GM12865 (cell line): ENCODE measurements at regions not wholly inside any gene's neighbourhood (a gene's known extent, or its start where the extent isn't known, plus 50 kb on each side); places are given as distances from the start of the nearest gene placed in this dataset.

Experiments
- DNase-seq: peaks from one replicate; pipeline ENCODE4 v3.0.0; 2010; ENCODE audit warnings: low read depth
- H3K4me3 ChIP-seq: 2 replicates; pipeline ENCODE4 v1.5.1; 2011; ENCODE audit warnings: mild to moderate bottlenecking, low read depth, low read length, control low read depth
- TF ChIP-seq, protein P1 (sequence below): IDR thresholded peaks from 2 replicates; pipeline ENCODE4 v1.5.1; 2011; ENCODE audit warnings: low read length, control low read depth, low read depth, inconsistent platforms; ENCODE audit not compliant: insufficient read depth; ENCODE audit errors: missing control alignments

DNA sequence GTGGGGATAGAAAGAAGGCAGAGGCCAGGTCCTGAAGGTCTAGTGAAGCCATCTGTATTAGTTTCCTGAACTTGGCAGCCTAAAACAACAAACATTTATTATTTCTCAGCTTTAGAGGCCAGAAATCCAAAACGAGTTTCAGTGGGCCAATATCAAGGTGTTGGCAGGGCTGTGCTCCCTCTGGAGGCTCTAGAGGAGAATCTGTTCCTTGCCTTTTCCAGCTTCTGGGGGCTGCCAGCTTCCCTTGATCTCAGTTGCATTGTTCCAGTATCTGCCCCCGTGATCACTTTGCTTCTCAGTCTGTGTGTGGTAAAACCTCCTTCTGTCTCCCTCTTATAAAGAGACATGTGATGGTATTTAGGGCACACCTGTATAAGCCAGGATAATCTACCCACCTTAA, 82.4 kb downstream of the MAFB start:
- DNase-seq = no peak
- no peak overlapping the region for H3K4me3 ChIP-seq
- TF ChIP-seq, protein P1, sequence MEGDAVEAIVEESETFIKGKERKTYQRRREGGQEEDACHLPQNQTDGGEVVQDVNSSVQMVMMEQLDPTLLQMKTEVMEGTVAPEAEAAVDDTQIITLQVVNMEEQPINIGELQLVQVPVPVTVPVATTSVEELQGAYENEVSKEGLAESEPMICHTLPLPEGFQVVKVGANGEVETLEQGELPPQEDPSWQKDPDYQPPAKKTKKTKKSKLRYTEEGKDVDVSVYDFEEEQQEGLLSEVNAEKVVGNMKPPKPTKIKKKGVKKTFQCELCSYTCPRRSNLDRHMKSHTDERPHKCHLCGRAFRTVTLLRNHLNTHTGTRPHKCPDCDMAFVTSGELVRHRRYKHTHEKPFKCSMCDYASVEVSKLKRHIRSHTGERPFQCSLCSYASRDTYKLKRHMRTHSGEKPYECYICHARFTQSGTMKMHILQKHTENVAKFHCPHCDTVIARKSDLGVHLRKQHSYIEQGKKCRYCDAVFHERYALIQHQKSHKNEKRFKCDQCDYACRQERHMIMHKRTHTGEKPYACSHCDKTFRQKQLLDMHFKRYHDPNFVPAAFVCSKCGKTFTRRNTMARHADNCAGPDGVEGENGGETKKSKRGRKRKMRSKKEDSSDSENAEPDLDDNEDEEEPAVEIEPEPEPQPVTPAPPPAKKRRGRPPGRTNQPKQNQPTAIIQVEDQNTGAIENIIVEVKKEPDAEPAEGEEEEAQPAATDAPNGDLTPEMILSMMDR = no peak

DNA sequence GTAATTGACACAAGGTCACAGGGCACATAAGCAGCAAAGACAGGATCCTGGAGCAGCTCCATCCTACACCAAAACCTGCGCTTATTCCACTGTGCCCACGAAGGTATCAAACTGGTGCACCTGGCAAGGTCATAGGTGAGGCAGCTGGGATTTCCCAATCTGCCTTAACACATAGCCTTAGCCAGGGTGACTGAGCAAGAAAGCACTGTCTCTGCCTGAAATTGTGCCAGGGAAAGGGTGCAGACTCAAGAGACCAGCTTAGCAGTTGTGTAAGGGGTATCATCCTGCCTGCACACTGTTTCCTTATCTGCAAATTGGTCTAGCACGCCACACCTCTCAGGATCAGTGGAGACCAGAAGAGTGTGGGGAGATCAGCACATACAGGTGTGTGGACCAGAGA, 82.8 kb downstream of the MAFB start:
- H3K4me3 ChIP-seq = no peak overlapping the region
- TF ChIP-seq, protein P1 = no peak
- DNase-seq = no peak

DNA sequence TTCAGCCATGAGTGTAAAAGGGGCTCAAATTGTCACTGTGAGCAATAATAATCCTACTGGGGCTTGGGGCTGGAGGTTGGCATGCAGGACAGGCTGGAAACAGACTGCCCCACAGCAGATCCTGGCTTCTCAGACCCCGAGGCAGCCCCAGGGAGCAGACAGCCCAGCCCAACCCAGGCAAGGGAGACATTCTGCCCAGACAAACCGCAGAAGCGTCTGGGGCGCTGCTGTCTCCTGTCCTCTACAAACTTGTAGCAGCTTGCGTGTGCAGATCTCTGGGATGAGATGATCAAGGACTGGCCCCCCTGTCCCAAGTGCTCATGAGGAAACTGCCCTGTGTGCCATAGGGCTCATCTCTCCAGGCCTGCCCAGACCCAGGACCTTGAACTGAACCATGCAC, 84.6 kb downstream of the MAFB start:
- TF ChIP-seq, protein P1 = no peak
- H3K4me3 ChIP-seq = no peak overlapping the region
- DNase-seq = no peak

DNA sequence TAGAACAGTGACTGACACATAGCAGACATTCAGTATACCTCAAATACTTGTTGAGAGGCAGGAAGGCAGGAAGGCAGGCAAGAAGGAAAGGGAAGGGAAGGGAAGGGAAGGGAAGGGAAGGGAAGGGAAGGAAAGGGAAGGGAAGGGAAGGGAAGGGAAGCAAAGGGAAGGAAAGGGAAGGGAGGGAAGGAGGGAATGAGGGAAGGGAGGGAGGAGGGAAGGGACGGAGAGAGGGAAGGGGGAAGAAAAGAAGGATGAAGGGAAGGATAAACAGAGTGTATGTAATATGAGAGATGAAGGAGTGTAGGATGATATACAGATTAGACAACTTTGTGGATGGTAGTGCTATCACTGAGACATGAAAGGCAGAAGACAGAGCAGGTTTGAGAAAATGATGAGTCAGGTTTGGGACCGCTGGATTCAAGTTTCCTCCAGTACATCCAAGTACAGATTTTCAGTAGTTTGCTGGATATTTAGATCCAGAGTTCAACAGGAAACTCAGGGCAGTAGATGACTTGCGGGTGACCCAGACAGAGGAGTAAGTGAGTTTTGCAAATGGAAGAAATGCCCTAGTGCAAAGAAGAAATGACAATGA, 85.9 kb downstream of the MAFB start:
- H3K4me3 ChIP-seq = no peak overlapping the region
- DNase-seq = no peak
- TF ChIP-seq, protein P1 = no peak

DNA sequence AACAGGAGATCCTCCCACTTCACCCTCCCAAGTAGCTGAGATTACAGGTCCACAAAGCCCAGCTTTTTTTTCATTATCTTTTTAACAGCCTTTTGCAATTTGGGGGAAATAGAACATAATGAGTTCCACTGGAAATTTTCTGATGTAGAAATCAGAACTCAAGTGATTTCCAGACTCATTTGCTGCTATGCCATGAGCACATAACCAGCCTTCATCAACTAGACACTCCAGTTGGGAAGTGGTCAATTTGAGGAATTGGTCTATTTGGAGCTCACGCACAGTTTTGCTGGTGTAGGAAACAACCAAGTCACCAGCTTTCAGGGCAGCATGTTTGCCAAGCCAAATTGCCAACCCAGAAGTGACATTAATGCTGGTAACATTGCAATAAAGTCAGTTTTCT, 86.7 kb downstream of the MAFB start:
- no peak overlapping the region for H3K4me3 ChIP-seq
- DNase-seq = no peak
- TF ChIP-seq, protein P1 = no peak

DNA sequence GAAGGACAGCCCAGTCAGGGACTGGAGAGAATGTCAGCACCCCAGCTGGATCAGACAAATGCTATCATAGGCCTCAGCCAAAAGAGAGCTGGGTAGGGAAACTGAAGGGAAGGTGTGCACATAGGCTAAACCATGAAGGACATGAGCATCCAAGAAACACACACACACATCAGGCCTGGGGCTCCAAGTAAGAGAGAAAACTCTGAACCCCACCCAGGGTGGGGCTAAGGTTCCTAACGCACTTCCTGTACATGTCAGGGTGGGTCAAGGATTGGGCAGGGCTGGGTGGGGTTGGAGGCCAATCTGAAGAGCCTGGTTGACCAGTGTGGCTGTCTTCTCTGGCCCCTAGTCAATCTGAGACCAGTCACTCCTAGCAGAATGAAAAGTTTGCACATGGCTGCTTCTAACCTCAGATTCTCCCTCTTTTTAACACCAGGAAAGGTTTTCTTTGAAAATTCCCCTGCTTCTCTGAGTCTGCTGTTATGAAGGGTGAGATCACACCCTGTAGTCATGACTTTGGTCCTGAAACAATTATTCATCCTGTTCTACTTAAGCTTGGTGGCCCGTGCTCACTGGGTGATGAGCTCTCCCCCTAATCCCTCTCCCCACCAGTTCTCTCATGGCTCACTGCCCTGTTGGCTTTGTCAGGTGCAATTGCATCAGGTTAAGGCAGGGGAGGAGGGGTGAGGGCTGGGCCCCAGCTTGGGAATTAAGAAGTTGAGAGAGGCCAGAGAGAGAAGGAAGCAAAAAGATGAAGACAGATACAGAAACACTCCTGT, 88.4 kb downstream of the MAFB start:
- no peak for DNase-seq
- H3K4me3 ChIP-seq = no peak overlapping the region
- TF ChIP-seq, protein P1 = no peak
